Smooth muscle cell (in vitro differentiated cells): ENCODE measurements at regions not wholly inside any gene's neighbourhood (a gene's known extent, or its start where the extent isn't known, plus 50 kb on each side); places are given as distances from the start of the nearest gene placed in this dataset.

Experiments
- DNase-seq: peaks from one replicate; lab custom pipeline; 2025; ENCODE audit not compliant: unreplicated experiment; lab: John Stamatoyannopoulos, UW
- H2AFZ ChIP-seq: fragments of 200-600 bp; sonication (generic); 2 replicates; pipeline ENCODE4 v1.6.0; 2016; ENCODE audit warnings: antibody characterized with exemption, low read depth, mild to moderate bottlenecking
- H3F3A ChIP-seq: fragments of 200-600 bp; sonication (generic); 2 replicates; pipeline ENCODE4 v1.6.0; 2017; ENCODE audit warnings: antibody characterized with exemption, low read depth
- H3K27ac ChIP-seq: fragments of 200-600 bp; sonication (generic); 2 replicates; pipeline ENCODE4 v1.5.1; 2016; ENCODE audit warnings: low read depth, mild to moderate bottlenecking
- H3K27me3 ChIP-seq: fragments of 200-600 bp; sonication (generic); 2 replicates; pipeline ENCODE4 v1.6.1; 2016; ENCODE audit warnings: low read depth, mild to moderate bottlenecking
- H3K36me3 ChIP-seq: fragments of 200-600 bp; sonication (generic); 2 replicates; pipeline ENCODE4 v1.5.1; 2016; ENCODE audit warnings: low read depth
- H3K4me1 ChIP-seq: fragments of 200-600 bp; sonication (generic); 2 replicates; pipeline ENCODE4 v1.5.1; 2016; ENCODE audit warnings: low read depth
- H3K4me2 ChIP-seq: fragments of 200-600 bp; sonication (generic); 2 replicates; pipeline ENCODE4 v1.6.0; 2016; ENCODE audit warnings: mild to moderate bottlenecking
- H3K4me3 ChIP-seq: fragments of 200-600 bp; sonication (generic); 2 replicates; pipeline ENCODE4 v1.5.1; 2016; ENCODE audit warnings: mild to moderate bottlenecking
- H3K79me2 ChIP-seq: fragments of 200-600 bp; sonication (generic); 2 replicates; pipeline ENCODE4 v1.6.0; 2016; ENCODE audit warnings: low read depth, mild to moderate bottlenecking
- H3K9ac ChIP-seq: fragments of 200-600 bp; sonication (generic); 2 replicates; pipeline ENCODE4 v1.6.0; 2016; ENCODE audit warnings: low read depth
- H3K9me3 ChIP-seq: fragments of 200-600 bp; sonication (generic); replicated peaks from 2 replicates; pipeline ENCODE4 v1.5.1; 2016; ENCODE audit warnings: low read depth
- H4K20me1 ChIP-seq: fragments of 200-600 bp; sonication (generic); 2 replicates; pipeline ENCODE4 v1.6.0; 2016; ENCODE audit warnings: low read depth
- CTCF ChIP-seq: fragments of 200-600 bp; sonication (generic); IDR thresholded peaks from 2 replicates; pipeline ENCODE4 v1.5.1; 2017; ENCODE audit warnings: borderline replicate concordance, mild to moderate bottlenecking, antibody characterized with exemption; ENCODE audit not compliant: insufficient read depth, poor library complexity, severe bottlenecking
- WGBS: methylation state at CpG from one replicate; pipeline ENCODE4 v1.1.7; 2016; ENCODE audit warnings: low lambda C conversion rate; 5-methylcytosine and 5-hydroxymethylcytosine counted together

DNA sequence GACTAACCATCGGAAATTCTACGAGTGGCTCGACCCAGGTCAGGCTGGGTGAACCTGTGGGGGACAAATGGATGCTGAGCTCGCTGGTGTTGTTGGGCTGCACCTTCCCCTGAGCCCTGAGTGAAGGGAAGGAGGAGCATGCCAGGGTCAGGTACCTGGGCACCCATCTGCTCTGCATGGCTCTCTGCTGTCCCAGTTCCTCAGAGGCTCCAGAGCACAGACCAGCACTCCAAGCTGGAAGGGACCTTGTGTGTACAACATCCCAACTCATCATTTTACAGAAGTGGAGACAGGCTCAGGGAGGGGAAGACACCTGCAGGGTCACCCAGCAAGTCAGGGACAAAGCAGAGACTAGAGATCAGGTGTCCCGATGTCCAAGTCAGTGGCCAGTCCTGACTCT is 84.9 kb upstream of the NLRP1 start:
- no peak overlapping the region for H3K27ac ChIP-seq
- no peaks in the 10 kb centered on the region for H3K79me2 ChIP-seq
- H3K4me3 ChIP-seq, result no peak overlapping the region
- H3K4me2 ChIP-seq, result no peak overlapping the region
- no peaks in the 10 kb centered on the region for H3K36me3 ChIP-seq
- no peaks in the 10 kb centered on the region for H3K4me1 ChIP-seq
- no peaks in the 10 kb centered on the region for H3K9me3 ChIP-seq
- no peak overlapping the region for H2AFZ ChIP-seq
- H3K27me3 ChIP-seq, result peaks cover 16% of the 10 kb centered on the region
- no peak for DNase-seq
- no peaks in the 10 kb centered on the region for H4K20me1 ChIP-seq
- no peaks in the 10 kb centered on the region for H3F3A ChIP-seq
- H3K9ac ChIP-seq, result no peak overlapping the region
- no peak for TF ChIP-seq CTCF
- WGBS, result 82% methylated on average over 5 of the region's 5 CpGs

GRCh38 chr17:5672141-5672540 is 87.8 kb upstream of the NLRP1 start:
- TF ChIP-seq CTCF, result no peak

GRCh38 chr17:5672815-5673430 is 88.6 kb upstream of the NLRP1 start:
- no peaks in the 10 kb centered on the region for H3K36me3 ChIP-seq
- DNase-seq, result no peak
- no peaks in the 10 kb centered on the region for H3K9me3 ChIP-seq
- H3K27me3 ChIP-seq, result peaks cover 17% of the 10 kb centered on the region
- no peaks in the 10 kb centered on the region for H3K4me1 ChIP-seq
- no peak overlapping the region for H3K4me3 ChIP-seq
- WGBS, result 90% methylated on average over 5 of the region's 5 CpGs
- no peaks in the 10 kb centered on the region for H3K79me2 ChIP-seq
- no peak overlapping the region for H2AFZ ChIP-seq
- TF ChIP-seq CTCF, result no peak
- H3K9ac ChIP-seq, result no peak overlapping the region
- H3K4me2 ChIP-seq, result no peak overlapping the region
- H3F3A ChIP-seq, result no peaks in the 10 kb centered on the region
- no peak overlapping the region for H3K27ac ChIP-seq
- no peaks in the 10 kb centered on the region for H4K20me1 ChIP-seq

More at GRCh38 chr17:5672141-5672540, 87.8 kb upstream of the NLRP1 start:
- peaks cover 23% of the 10 kb centered on the region for H3K27me3 ChIP-seq
- 88% methylated on average over 3 of the region's 3 CpGs for WGBS
- no peak overlapping the region for H2AFZ ChIP-seq
- no peaks in the 10 kb centered on the region for H3K9me3 ChIP-seq
- H3K36me3 ChIP-seq, result no peaks in the 10 kb centered on the region
- no peak for DNase-seq
- no peaks in the 10 kb centered on the region for H3K79me2 ChIP-seq
- no peak overlapping the region for H3K4me2 ChIP-seq
- H3F3A ChIP-seq, result no peaks in the 10 kb centered on the region
- H4K20me1 ChIP-seq, result no peaks in the 10 kb centered on the region
- no peak overlapping the region for H3K9ac ChIP-seq
- H3K4me3 ChIP-seq, result no peak overlapping the region
- no peak overlapping the region for H3K27ac ChIP-seq
- H3K4me1 ChIP-seq, result no peaks in the 10 kb centered on the region
